GM21737 (cell line): ENCODE measurements at regions not wholly inside any gene's neighbourhood (a gene's known extent, or its start where the extent isn't known, plus 50 kb on each side); places are given as distances from the start of the nearest gene placed in this dataset.

Source experiments
- ATAC-seq: cut with Tn5 transposase; IDR thresholded peaks from one replicate; pipeline ENCODE4 v1.9.1; 2021; ENCODE audit warnings: mild to moderate bottlenecking, moderate library complexity; ENCODE audit not compliant: unreplicated experiment

- ATAC-seq = no peak
Measured at GRCh38 chr20:60867589-60867988, 384.5 kb upstream of the CDH4 start.

DNA sequence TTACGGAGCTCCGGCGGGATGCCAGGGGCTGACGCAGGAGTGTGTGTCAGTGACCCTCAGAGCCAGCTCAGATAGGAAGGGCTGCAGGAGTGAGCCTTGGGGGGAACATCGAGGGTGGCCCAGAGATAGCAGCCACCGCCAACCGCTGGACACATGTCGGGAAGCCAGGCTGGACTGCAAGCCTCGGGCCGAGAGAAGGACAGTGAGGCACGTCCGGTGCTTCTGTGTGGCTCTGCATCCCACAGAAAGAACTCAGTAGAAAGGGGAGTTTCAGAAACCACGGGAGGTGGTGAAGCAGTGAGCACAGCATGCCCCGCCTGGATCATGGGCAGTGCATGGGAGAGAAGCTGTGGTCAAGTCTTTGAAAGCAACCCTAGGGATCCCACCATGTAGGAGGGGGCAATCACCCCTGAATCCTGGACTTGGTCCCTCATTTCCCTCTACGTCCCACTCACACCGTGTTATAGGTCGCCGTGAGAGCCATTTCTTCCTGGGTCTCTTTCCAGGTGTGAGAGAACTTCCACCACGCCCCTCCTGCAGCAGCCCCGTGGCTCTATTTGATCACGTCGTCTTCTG is 383.7 kb upstream of the CDH4 start:
- ATAC-seq = no peak

- no peak for ATAC-seq
Measured at GRCh38 chr20:60869087-60869486, 383.0 kb upstream of the CDH4 start.

DNA sequence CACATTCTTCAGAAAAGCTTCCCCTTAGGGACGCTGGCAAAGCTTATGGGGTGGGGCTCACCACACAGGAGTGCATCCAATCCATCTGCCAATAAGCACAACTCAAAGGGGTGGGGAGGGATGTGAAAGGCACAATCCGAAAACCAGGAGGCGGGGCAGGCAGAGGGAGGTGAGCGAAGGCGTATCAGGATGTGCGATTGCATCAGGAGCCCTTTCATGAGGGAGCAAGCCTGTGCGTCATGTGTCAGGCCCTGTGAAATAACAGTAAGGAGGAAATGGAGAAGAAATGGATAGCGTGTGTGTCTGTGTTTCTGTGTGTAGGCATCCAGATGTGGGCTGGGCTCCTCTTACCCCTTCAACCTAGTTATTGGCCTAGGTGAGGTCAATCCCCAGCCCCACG is 382.4 kb upstream of the CDH4 start:
- no peak for ATAC-seq

- no peak for ATAC-seq
Measured at GRCh38 chr20:60870040-60870439, 382.0 kb upstream of the CDH4 start.

DNA sequence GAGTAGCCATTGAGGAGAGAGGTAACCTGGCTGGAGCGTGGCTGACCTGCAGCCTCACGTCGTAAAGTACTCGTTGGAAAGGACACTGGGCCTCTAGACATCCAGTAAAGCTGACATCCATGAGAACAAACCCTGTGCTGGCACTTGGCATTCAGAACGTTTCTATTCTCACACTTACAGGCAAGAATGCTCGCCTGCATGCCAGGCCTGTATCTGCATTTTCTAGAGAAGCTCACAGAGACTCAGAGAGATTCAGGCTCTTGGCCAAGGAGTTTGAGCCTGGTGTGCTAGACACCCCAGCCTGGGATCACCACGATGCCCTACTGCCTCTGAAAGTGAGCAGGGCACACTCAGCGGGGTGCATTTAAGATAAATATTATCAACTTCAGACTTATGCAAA is 379.8 kb upstream of the CDH4 start:
- no peak for ATAC-seq

- ATAC-seq = no peak
Measured at GRCh38 chr20:60877071-60877857, 374.8 kb upstream of the CDH4 start.

GRCh38 chr20:60882836-60883235 is 369.2 kb upstream of the CDH4 start:
- ATAC-seq = no peak

- no peak for ATAC-seq
Measured at GRCh38 chr20:60883496-60883895, 368.6 kb upstream of the CDH4 start.

DNA sequence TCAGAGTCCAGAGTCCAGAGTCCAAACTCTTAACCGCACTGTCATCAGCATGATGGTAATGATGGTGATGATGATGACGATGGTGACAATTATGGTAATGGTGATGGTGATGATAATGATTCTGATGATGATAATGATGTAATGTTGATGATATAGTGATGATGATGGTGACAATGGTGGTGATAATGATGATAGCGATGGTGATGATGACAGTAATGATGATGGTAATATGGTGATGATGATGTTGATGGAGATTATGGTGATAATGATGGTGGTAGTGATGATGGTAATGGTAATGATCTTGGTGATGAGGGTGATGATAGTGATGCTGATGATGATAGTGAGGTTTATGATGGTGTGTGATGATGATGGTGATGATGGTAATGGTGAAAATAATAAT is 367.8 kb upstream of the CDH4 start:
- ATAC-seq = no peak

GRCh38 chr20:60888771-60889170 is 363.3 kb upstream of the CDH4 start:
- no peak for ATAC-seq

DNA sequence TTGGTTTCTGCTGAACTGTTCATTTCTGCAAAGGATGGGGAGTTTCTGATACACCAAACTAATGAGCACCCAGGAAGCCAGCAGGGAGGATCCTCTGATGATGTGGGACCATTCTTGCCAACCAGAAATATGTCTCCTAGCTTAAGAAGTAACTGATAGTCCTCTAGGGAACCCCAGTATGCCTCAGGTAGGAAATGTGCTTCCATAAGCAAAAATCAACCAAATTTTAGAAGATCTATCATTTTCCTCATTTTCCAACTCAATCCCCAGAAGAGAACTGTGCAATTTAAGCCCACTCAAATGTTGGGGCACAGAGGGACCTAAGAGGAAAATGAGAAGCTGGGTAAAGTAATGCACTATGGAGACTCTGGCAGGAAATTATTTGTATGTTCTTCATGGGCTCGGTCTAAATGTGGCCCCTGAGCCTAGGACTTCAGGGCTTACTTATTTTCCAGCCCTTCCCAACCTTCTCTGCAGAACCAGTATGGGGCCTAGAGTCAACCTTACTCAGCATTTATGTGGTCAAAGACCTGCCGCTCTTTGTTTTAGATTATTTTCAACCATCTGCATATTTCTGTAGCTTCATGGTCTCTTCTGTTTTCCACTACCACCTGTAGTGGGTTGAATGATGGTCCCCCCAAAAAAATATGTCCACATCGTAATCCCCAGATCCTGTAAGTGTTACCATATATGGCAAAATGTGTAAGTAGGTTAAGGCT is 359.8 kb upstream of the CDH4 start:
- no peak for ATAC-seq

DNA sequence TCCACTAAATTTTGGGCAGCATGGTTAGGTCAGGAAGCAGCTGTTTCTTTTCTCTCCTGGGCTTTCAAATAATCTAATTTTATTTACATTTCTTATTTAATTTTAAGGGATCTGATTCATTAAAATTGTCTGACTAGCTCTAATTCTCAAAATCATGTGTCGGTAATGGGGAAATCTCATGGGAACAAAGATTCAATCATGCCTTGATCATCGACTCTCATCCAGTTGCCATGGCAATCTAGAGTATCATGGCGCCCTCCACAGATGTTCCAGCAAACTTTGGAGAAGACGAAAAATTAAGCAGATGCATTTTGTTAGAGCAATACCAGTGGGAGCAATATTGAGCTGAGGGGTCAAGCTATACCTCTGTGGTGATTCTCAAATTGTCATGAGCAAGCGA is 358.0 kb upstream of the CDH4 start:
- no peak for ATAC-seq

DNA sequence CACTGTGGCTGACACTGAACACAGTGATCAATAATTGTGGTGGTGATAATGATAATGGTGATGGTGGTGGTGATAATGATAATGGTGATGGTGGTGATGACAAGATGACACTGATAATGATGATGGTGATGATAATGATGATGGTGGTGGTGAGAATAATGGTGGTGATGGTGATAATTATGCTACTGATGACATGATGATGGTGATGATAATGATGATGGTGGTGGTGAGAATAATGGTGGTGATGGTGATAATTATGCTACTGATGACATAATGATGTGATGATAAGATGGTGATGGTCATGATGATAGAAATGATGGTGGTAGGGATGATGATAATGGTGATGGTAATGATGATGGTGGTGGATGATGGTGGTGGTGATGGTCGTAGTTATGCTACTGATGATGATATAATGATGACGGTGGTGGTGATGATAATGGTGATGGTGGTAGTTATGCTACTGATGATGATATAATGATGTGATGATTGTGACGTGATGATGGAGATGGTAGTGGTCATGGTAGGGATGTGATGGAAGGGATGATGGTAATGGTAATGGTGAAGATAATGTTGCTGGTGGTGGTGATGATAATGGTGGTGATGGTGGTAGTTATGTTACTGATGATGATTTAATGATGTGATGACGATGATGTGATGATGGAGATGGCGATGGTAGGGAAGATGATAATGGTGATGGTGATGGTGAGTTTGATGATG is 356.5 kb upstream of the CDH4 start:
- ATAC-seq = no peak

GRCh38 chr20:60897976-60898375 is 354.1 kb upstream of the CDH4 start:
- ATAC-seq = no peak

- ATAC-seq = no peak
Measured at GRCh38 chr20:60899320-60899719, 352.7 kb upstream of the CDH4 start.

GRCh38 chr20:60900618-60901017 is 351.4 kb upstream of the CDH4 start:
- no peak for ATAC-seq

DNA sequence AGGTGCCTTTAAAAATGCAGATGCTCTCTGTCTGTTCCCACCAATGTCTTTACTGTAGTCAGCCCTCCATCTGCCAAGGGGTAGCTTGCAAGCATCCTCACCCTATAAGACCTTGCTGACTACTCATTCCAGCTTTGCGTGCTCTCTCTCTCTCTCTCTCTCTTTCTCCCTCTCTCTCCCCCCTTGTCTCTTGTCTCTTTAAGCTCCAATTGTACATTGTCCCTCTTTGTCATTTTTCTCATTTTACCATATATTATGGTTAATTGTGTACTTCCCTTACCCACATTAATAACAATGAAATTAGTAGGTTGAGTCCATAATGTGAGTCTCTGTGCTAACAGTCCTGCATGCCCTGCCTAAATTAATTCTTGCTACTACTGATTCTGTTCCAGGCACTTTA is 350.2 kb upstream of the CDH4 start:
- ATAC-seq = no peak

DNA sequence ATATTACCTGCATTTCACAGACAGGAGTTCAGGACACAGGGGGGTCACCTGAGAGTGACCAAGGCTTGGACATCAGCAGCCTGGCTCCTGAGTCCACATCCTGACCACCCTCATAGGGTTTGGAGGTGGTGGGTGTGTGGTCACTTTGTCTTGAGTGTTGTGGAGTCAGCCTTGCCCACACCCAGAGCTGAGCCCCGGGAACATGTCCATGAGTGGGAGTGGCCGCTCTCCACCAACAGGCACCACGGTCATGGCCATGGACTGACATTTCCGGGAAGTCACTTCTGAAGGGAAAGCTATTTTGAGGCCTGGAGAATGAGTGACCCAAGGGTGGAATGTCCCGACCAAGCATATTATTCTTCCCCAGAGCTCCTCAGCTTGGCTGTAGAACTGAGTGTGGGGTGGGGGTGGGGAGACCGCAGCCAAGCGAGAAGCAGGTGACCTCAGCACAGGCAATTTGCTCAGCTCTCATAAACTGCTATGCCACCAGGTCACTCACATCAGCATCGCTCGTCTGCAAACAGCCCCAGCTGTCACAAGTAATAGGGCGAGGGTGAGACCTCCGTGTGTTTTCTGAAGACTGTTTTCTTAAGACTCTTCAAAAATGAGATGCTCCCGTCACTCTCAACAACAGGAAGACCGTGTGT is 348.6 kb upstream of the CDH4 start:
- ATAC-seq = no peak

DNA sequence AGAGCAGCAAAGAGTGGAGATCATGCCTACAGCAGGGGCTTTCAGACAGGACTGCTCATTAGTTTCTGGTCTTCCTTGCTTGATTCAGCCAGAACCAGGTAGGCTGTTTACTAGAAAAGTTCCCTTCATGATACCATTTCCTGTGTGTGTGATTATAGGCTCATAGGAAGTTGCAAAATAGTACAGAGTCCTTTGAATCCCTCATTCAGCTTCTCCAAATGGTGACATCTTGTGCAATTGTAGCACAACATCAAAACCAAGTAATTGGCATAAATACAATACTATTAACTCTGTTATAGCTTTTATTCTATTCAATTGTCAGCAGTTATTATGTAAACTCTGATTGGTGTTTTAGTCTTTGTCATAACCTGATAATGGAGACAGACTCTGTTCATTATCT is 347.3 kb upstream of the CDH4 start:
- no peak for ATAC-seq

DNA sequence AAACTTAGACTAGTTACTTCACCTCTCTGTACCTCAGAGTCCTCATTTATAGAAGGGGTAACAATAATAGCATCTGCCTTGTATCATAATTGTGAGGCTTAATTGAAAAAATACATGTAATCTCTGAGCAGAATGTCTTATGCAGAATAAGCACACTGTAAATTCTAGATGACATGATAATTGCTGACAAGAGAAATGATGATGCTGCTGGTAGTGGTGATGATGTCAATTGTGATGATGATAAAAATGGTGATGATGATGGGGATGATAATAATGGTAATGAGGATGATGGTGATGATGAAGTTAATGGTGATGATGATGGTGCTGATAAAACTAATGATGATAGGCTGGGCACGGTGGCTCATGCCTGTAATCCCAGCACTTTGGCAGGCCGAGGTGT is 346.1 kb upstream of the CDH4 start:
- no peak for ATAC-seq
